NT2/D1 (cell line): ENCODE measurements at regions not wholly inside any gene's neighbourhood (a gene's known extent, or its start where the extent isn't known, plus 50 kb on each side); places are given as distances from the start of the nearest gene placed in this dataset.

Source experiments
- SUZ12 ChIP-seq: IDR thresholded peaks from 2 replicates; pipeline ENCODE4 v1.6.1; 2011; ENCODE audit not compliant: insufficient read length, insufficient read depth; ENCODE audit errors: extremely low read depth
- YY1 ChIP-seq: IDR thresholded peaks from 2 replicates; pipeline ENCODE4 v1.6.1; 2011; ENCODE audit not compliant: insufficient read length, insufficient read depth
- ZNF274 ChIP-seq: IDR thresholded peaks from 2 replicates; pipeline ENCODE4 v1.6.1; 2011; ENCODE audit warnings: mild to moderate bottlenecking, low read depth, low read length

DNA sequence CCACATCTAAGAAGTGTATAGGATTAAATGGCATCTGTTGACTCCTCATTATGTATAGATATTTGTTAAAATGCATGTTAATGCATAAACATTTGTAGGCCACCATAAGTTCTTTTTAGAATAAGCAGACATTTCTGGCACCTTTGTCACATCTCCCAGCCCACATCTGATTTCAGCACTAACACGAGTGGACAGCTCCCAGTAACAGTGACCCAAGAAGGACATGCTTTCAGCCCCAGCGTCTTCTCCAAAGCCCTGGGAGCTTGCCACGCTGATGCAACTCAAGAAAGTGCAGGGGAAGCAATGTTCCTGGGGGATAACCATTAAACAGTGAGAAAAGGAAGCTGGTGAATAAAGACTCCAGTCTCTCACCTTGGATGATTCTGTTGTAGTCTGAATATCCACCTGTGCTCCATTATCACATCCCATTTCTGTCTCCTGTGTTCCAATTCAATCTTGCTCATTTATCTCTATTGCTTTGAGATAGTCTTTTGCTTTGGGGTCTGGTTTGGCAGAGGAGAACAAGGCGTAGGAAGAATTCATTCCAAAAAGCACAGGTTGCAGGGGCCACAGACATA, 182.6 kb upstream of the THSD7B start:
- no peak for TF ChIP-seq ZNF274
- TF ChIP-seq YY1, result no peak
- TF ChIP-seq SUZ12, result no peak
